ENCODE measurements at regions not wholly inside any gene's neighbourhood (a gene's known extent, or its start where the extent isn't known, plus 50 kb on each side); places are given as distances from the start of the nearest gene placed in this dataset.

- intact Hi-C loops (cut with micrococcal nuclease) (no loop called here), dilution Hi-C loops (cut with MboI; ENCODE audit: extremely low pct_ligation_motif_present, low sequenced_read_pairs) (no loop called here)
- no peak overlapping the region for H3K9ac ChIP-seq (replicated peaks; ENCODE audit: extremely low read depth, insufficient read depth, low read length)
- H3K27ac ChIP-seq (ENCODE audit: insufficient read depth, low read depth, low read length): no peak overlapping the region
- BruUV-seq (replicated peaks): no TSS peak
- H3K9me1 ChIP-seq (replicated peaks; ENCODE audit: control insufficient read depth, extremely low read depth, insufficient read depth, low read length): no peaks in the 10 kb centered on the region
- H3K4me3 ChIP-seq (replicated peaks in 1 of 3; ENCODE audit: insufficient read depth in 1 of 3, low read depth in 1 of 3, low read length in 3 of 3): no peak overlapping the region
- FAIRE-seq (no peak), DNase-seq (ENCODE audit: low read depth, low spot score) (no peak)
- no peaks in the 10 kb centered on the region for H3K9me3 ChIP-seq (replicated peaks; ENCODE audit: control insufficient read depth, insufficient read depth, low read length)
- no peak overlapping the region for H3K4me2 ChIP-seq (ENCODE audit: insufficient read depth, low read length)
- no peak overlapping the region for H2AFZ ChIP-seq (ENCODE audit: low read depth, low read length)
- TF ChIP-seq POLR2A (IDR thresholded peaks at IDR 0.05; ENCODE audit: low read depth, low read length) (no peak), MAX (IDR thresholded peaks at IDR 0.05; ENCODE audit: insufficient read depth, insufficient read length) (no peak), CTCF (IDR thresholded peaks at IDR 0.05; ENCODE audit: extremely low read depth in 1 of 2, insufficient read depth in 1 of 2, low read depth in 1 of 2, low read length in 2 of 2) (no peak), POLR2AphosphoS5 (IDR thresholded peaks at IDR 0.05; ENCODE audit: insufficient read depth, low read depth, low read length) (no peak), GATA2 (IDR thresholded peaks at IDR 0.05; ENCODE audit: insufficient read depth, insufficient read length, low read depth, low read length) (no peak), JUN (IDR thresholded peaks at IDR 0.05; ENCODE audit: borderline replicate concordance, insufficient read depth, insufficient read length, low read depth) (no peak), MYC (IDR thresholded peaks at IDR 0.05; ENCODE audit: low read depth, low read length) (no peak)
- H3K36me3 ChIP-seq (ENCODE audit: control insufficient read depth in 2 of 2, extremely low read depth in 1 of 2, insufficient read depth in 2 of 2, low read length in 2 of 2): no peaks in the 10 kb centered on the region
- H4K20me1 ChIP-seq (replicated peaks; ENCODE audit: control insufficient read depth, extremely low read depth, insufficient read depth, low read length): no peaks in the 10 kb centered on the region
- H3K27me3 ChIP-seq (ENCODE audit: control insufficient read depth in 2 of 2, insufficient read depth in 2 of 2, low read length in 2 of 2): no peaks in the 10 kb centered on the region
- H3K4me1 ChIP-seq (ENCODE audit: control insufficient read depth, extremely low read depth, insufficient read depth, low read length): no peaks in the 10 kb centered on the region
- POLR2A ChIA-PET: no interaction called here
- CTCF ChIA-PET: no interaction called here
- no peaks in the 10 kb centered on the region for H3K79me2 ChIP-seq (ENCODE audit: control insufficient read depth, insufficient read depth, low read length)
Measured at GRCh38 chr5:167242701-167243100, 1048.7 kb upstream of the WWC1 start.

- H3K79me2 ChIP-seq (ENCODE audit: control insufficient read depth, insufficient read depth, low read length): no peaks in the 10 kb centered on the region
- no peaks in the 10 kb centered on the region for H3K9me3 ChIP-seq (replicated peaks; ENCODE audit: control insufficient read depth, insufficient read depth, low read length)
- DNase-seq (ENCODE audit: low read depth, low spot score): no peak
- H3K9me1 ChIP-seq (replicated peaks; ENCODE audit: control insufficient read depth, extremely low read depth, insufficient read depth, low read length): no peaks in the 10 kb centered on the region
- no peaks in the 10 kb centered on the region for H3K36me3 ChIP-seq (ENCODE audit: control insufficient read depth in 2 of 2, extremely low read depth in 1 of 2, insufficient read depth in 2 of 2, low read length in 2 of 2)
- FAIRE-seq: no peak
- no peak overlapping the region for H2AFZ ChIP-seq (ENCODE audit: low read depth, low read length)
- no peak overlapping the region for H3K4me3 ChIP-seq (replicated peaks in 1 of 3; ENCODE audit: insufficient read depth in 1 of 3, low read depth in 1 of 3, low read length in 3 of 3)
- intact Hi-C loops (cut with micrococcal nuclease) (no loop called here), dilution Hi-C loops (cut with MboI; ENCODE audit: extremely low pct_ligation_motif_present, low sequenced_read_pairs) (no loop called here)
- TF ChIP-seq MYC (IDR thresholded peaks at IDR 0.05; ENCODE audit: low read depth, low read length) (no peak), EZH2 (IDR thresholded peaks at IDR 0.05; ENCODE audit: borderline replicate concordance, low read depth, low read length, severe bottlenecking) (no peak)
- CTCF ChIA-PET: no interaction called here
- H3K4me2 ChIP-seq (ENCODE audit: insufficient read depth, low read length): no peak overlapping the region
- no peak overlapping the region for H3K27ac ChIP-seq (ENCODE audit: insufficient read depth, low read depth, low read length)
- H4K20me1 ChIP-seq (replicated peaks; ENCODE audit: control insufficient read depth, extremely low read depth, insufficient read depth, low read length): no peaks in the 10 kb centered on the region
- POLR2A ChIA-PET: no interaction called here
- H3K27me3 ChIP-seq (ENCODE audit: control insufficient read depth in 2 of 2, insufficient read depth in 2 of 2, low read length in 2 of 2): no peaks in the 10 kb centered on the region
- no peaks in the 10 kb centered on the region for H3K4me1 ChIP-seq (ENCODE audit: control insufficient read depth, extremely low read depth, insufficient read depth, low read length)
- no TSS peak for BruUV-seq (replicated peaks)
- no peak overlapping the region for H3K9ac ChIP-seq (replicated peaks; ENCODE audit: extremely low read depth, insufficient read depth, low read length)
Measured at GRCh38 chr5:167243463-167243862, 1048.0 kb upstream of the WWC1 start.

Data from endothelial cell of umbilical vein (primary cell).